GM21825 (cell line): ENCODE measurements at regions not wholly inside any gene's neighbourhood (a gene's known extent, or its start where the extent isn't known, plus 50 kb on each side); places are given as distances from the start of the nearest gene placed in this dataset.
A peak's percentile ranks its signal among the peaks of the same experiment; 100 is the strongest.
"Not testable (repeated sequence)": the region's sequence is repeated elsewhere in the genome, so short reads cannot be mapped to it uniquely, and the experiment has no call there.

ENCODE experiments used
- ATAC-seq: cut with Tn5 transposase; IDR thresholded peaks from one replicate; pipeline ENCODE4 v1.9.1; 2021; ENCODE audit warnings: mild to moderate bottlenecking, moderate library complexity; ENCODE audit not compliant: unreplicated experiment

DNA sequence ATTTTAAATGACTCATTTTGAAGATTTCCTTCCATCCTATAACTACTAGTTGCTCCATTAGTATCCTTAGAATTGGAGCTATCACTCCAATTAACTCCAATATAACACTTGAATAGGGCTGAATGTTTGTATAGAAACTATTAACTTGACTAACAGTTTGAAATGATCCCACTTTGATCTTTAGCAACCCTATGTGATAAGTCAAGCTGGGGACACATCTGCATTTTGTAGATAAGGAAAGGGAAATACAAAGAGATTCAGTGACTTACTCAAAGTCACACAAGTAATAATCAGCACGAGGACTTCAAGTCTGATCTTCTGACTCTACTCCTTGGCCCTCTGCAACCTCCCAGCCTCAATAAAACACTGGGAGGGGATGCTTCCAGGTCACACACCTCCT, 101.1 kb downstream of the TMEM215 start:
- no peak for ATAC-seq

DNA sequence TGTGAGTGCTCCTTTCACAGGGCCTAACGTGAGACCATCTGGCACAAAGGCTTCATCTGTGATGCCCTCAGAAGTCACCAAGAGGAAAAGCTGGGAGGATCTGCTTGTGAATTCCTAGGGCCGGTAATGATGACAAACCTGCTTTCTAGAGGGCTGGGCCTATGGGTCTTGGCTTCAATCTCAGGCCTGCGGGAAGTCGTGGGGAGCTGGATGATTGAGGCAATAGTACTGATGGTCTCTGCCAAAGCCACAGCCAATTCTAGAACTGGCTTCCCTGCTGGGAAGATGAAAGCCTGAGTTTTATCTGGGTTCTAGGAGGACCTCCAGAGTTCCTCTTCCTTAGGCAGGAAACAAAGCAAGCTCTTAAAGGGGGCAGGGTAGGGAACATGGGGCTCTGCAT, 102.7 kb downstream of the TMEM215 start:
- no peak for ATAC-seq

DNA sequence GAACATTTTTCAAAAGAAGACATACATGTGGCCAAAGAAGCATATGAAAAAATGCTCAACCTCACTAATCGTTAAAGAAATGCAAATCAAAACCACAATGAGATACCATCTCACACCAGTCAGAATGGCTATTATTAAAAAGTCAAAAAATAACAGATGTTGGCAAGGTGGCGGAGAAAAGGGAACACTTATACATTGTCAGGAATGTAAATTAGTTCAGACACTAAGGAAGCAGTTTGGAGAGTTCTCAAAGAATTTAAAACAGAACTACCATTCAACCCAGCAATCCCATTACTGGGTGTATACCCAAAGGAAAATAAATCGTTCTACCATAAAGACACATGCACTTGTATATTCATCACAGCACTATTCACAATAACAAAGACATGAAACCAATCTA, 106.9 kb downstream of the APTX start:
- ATAC-seq, result not testable (repeated sequence)

DNA sequence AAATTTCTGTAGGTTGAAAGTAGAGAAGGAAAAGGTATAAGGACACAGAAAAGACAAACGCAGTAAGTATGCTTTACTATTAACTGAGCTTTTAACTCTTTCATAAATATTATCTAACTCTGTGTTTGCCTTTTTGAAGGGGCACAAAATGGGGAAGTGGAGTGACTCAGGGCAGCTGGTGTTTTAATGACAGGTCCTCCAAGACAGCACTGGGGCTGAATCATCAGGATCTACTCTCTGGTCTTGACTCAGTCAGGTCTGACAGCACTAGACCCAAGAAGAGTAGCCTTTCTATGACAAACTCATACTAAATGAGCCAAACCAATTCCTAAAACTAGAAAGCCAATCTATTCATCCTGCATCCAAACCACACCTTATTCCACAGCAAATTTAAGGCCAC, 102.2 kb downstream of the APTX start:
- no peak for ATAC-seq

DNA sequence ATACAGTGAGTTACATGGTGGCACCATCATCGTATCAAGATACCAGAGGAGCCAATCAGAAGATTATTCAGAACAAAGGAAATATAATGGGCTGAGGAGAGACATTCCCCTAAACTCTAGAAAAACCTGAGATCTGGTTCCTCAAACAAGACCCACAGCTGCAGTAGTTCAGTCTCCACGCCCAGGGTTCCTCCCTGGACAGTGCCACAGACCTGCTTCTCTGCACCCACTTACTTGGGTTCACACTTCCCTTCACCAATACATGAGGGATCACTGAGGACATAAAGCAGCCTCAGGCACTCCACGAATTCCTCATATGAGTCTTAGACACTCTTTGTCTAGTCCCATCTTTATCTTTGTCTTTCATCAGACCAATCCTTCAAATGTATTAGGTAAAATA, 101.7 kb downstream of the APTX start:
- no peak for ATAC-seq

DNA sequence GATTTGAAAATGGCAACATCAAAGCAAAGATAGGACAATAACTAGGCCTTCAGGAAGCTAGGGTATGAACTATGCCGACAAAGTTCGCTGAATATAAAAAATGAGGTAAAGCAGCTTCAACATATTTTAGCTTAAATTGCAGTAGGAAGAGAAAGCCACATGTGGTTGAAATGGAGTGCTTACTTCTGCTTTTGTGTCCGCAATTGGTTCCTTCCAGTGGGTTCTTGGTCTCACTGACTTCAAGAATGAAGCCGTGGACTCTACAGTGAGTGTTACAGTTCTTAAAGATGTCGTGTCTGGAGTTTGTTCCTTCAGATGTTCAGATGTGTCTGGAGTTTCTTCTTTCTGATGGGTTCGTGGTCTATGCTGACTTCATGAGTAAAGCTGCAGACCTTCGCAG, 95.2 kb downstream of the APTX start:
- peak; percentile 98 for ATAC-seq

DNA sequence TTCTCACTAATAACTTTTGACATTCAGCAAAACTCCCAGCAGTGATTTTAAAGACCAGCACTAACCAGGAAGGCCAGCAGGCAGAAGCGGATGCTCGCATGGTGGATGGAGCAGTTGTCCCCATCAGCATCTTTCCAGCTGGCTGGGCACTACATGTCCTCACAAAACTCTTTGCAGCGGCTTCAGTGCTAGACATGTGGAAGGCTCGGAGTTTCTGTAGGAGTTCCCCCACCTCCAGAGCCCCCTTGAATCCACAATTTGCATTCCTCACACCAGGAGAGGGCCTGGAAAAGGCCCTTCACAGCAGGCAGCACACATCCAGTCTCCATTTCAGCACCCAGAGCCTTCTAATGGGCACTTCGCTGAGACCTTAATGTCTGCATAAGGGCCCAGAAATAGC, 85.6 kb downstream of the APTX start:
- ATAC-seq, result no peak

DNA sequence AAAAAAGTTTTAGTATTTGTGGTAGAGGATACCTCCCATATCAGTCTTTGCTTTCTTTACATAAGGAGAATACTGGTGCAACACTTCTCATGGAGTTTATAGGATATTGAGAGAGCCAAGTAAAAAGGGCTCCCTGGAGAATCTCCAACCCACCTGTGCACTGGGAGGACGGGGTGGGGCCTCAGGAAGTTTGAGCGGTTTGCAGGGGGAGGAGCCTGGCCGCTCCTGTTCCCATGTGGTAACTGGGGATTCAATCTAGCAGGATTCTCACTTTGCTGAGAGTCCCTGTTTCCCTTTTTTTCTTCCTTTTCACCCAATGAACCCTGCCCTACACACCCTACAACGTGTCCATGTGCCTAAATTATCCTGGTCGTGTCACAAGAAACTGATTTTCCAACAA, 82.8 kb downstream of the APTX start:
- ATAC-seq, result no peak
